WTC11 (cell line): ENCODE measurements at regions not wholly inside any gene's neighbourhood (a gene's known extent, or its start where the extent isn't known, plus 50 kb on each side); places are given as distances from the start of the nearest gene placed in this dataset.

Experiments used
- ATAC-seq: fragments of 200-7000 bp; cut with Tn5 transposase; 2 replicates; pipeline ENCODE4 v1.10.0; 2021; ENCODE audit warnings: mild to moderate bottlenecking, moderate library complexity
- CTCF ChIA-PET: fragments of 300-600 bp; sonication (Branson Sonifier 250); formaldehyde crosslinking; loops from one replicate; lab custom pipeline; 2021; ENCODE audit warnings: antibody characterized with exemption; lab: Charles Lee
- POLR2A ChIA-PET: fragments of 350-600 bp; sonication (Branson Sonifier 250); formaldehyde crosslinking; loops from one replicate; lab custom pipeline; 2021; ENCODE audit warnings: antibody characterized with exemption; lab: Charles Lee
- DNase-seq: peaks from one replicate; pipeline ENCODE4 v3.0.0; 2021; ENCODE audit warnings: low spot score
- H3K27ac Mint-ChIP-seq: 2 replicates; pipeline ENCODE4 v1.8.0; 2021; ENCODE audit warnings: mixed read lengths
- H3K27me3 Mint-ChIP-seq: 2 replicates; pipeline ENCODE4 v1.8.0; 2021; ENCODE audit warnings: low read depth, mild to moderate bottlenecking, moderate library complexity, mixed read lengths
- H3K36me3 Mint-ChIP-seq: 2 replicates; pipeline ENCODE4 v1.8.0; 2021; ENCODE audit warnings: mixed read lengths
- H3K4me1 Mint-ChIP-seq: 2 replicates; pipeline ENCODE4 v1.8.0; 2022; ENCODE audit warnings: mixed read lengths
- H3K4me3 Mint-ChIP-seq: 2 replicates; pipeline ENCODE4 v1.8.0; 2021; ENCODE audit warnings: mild to moderate bottlenecking, moderate library complexity, mixed read lengths
- H3K9me3 Mint-ChIP-seq: 2 replicates; pipeline ENCODE4 v1.8.0; 2021; ENCODE audit warnings: mixed read lengths
- ARID4B ChIP-seq: sonication (generic); formaldehyde crosslinking; IDR thresholded peaks from 2 replicates; pipeline ENCODE4 v1.8.0; 2023; ENCODE audit warnings: missing genetic modification reagents, mild to moderate bottlenecking, borderline replicate concordance
- ATF6 ChIP-seq: sonication (generic); formaldehyde crosslinking; IDR thresholded peaks from 2 replicates; pipeline ENCODE4 v1.8.1; 2023; ENCODE audit warnings: mild to moderate bottlenecking, missing genetic modification reagents
- E2F1 ChIP-seq: sonication (generic); formaldehyde crosslinking; IDR thresholded peaks from 2 replicates; pipeline ENCODE4 v1.8.0; 2022; ENCODE audit warnings: mild to moderate bottlenecking, missing genetic modification reagents
- E2F4 ChIP-seq: sonication (generic); formaldehyde crosslinking; IDR thresholded peaks from 2 replicates; pipeline ENCODE4 v1.8.1; 2022; ENCODE audit warnings: low read depth, mild to moderate bottlenecking, moderate library complexity, missing genetic modification reagents, borderline replicate concordance
- ESRRA ChIP-seq: sonication (generic); formaldehyde crosslinking; IDR thresholded peaks from 2 replicates; pipeline ENCODE4 v1.8.1; 2022; ENCODE audit warnings: mild to moderate bottlenecking, missing genetic modification reagents, borderline replicate concordance
- FOXJ3 ChIP-seq: sonication (generic); formaldehyde crosslinking; IDR thresholded peaks from 2 replicates; pipeline ENCODE4 v1.9.0; 2021; ENCODE audit warnings: missing genetic modification reagents, mild to moderate bottlenecking, borderline replicate concordance
- FOXP1 ChIP-seq: sonication (generic); formaldehyde crosslinking; IDR thresholded peaks from 2 replicates; pipeline ENCODE4 v1.8.0; 2022; ENCODE audit warnings: missing genetic modification reagents, mild to moderate bottlenecking, moderate library complexity, borderline replicate concordance
- JAZF1 ChIP-seq: fragments of 250-450 bp; sonication (Bioruptor Pico); IDR thresholded peaks from 2 replicates; pipeline ENCODE4 v1.9.0; 2021; ENCODE audit warnings: moderate library complexity, mild to moderate bottlenecking, inconsistent platforms
- MAX ChIP-seq: sonication (generic); formaldehyde crosslinking; IDR thresholded peaks from 2 replicates; pipeline ENCODE4 v1.8.0; 2022; ENCODE audit warnings: mild to moderate bottlenecking, missing genetic modification reagents
- NFATC4 ChIP-seq: fragments of 250-450 bp; sonication (Bioruptor Pico); IDR thresholded peaks from 2 replicates; pipeline ENCODE4 v1.9.0; 2021; ENCODE audit warnings: mild to moderate bottlenecking
- NFE2L1 ChIP-seq: sonication (generic); formaldehyde crosslinking; IDR thresholded peaks from 2 replicates; pipeline ENCODE4 v1.8.1; 2023; ENCODE audit warnings: missing genetic modification reagents
- NR3C1 ChIP-seq: sonication (generic); formaldehyde crosslinking; conservative IDR thresholded peaks from 2 replicates; pipeline ENCODE4 v1.8.1; 2023; ENCODE audit warnings: low read depth, mild to moderate bottlenecking, missing genetic modification reagents
- SMAD4 ChIP-seq: sonication (generic); formaldehyde crosslinking; IDR thresholded peaks from 2 replicates; pipeline ENCODE4 v1.8.0; 2022; ENCODE audit warnings: mild to moderate bottlenecking, missing genetic modification reagents
- TCF7 ChIP-seq: sonication (generic); formaldehyde crosslinking; IDR thresholded peaks from 2 replicates; pipeline ENCODE4 v1.8.0; 2022; ENCODE audit warnings: mild to moderate bottlenecking, low read depth, missing genetic modification reagents, moderate library complexity
- USF2 ChIP-seq: sonication (generic); formaldehyde crosslinking; IDR thresholded peaks from 2 replicates; pipeline ENCODE4 v1.8.1; 2023; ENCODE audit warnings: mild to moderate bottlenecking, missing genetic modification reagents, moderate library complexity
- ZNF138 ChIP-seq: sonication (generic); formaldehyde crosslinking; conservative IDR thresholded peaks from 2 replicates; pipeline ENCODE4 v1.8.1; 2022; ENCODE audit warnings: mild to moderate bottlenecking, moderate library complexity, missing genetic modification reagents
- ZNF232 ChIP-seq: sonication (generic); formaldehyde crosslinking; IDR thresholded peaks from 2 replicates; pipeline ENCODE4 v1.8.0; 2022; ENCODE audit warnings: mild to moderate bottlenecking, missing genetic modification reagents

- no peak overlapping the region for H3K27ac Mint-ChIP-seq
- no peak for ATAC-seq
- H3K9me3 Mint-ChIP-seq, result no peaks in the 10 kb centered on the region
- H3K36me3 Mint-ChIP-seq, result no peaks in the 10 kb centered on the region
- TF ChIP-seq ZNF232 (CRISPR knock-in tag), result no peak
- no peak for TF ChIP-seq NFE2L1 (CRISPR knock-in tag)
- no peak for TF ChIP-seq FOXJ3 (CRISPR knock-in tag)
- no peak for TF ChIP-seq ATF6 (CRISPR knock-in tag)
- TF ChIP-seq NFATC4 (CRISPR knock-in tag), result no peak
- H3K4me3 Mint-ChIP-seq, result no peak overlapping the region
- no peaks in the 10 kb centered on the region for H3K27me3 Mint-ChIP-seq
- peaks cover 18% of the 10 kb centered on the region for H3K4me1 Mint-ChIP-seq
- POLR2A ChIA-PET, result no interaction called here
- CTCF ChIA-PET, result interaction anchor here (1.2 kb wide), 1 partner anchor 33 kb away, joined by 3 read pairs; no protein-coding TSS in a partner anchor
- no peak for DNase-seq
Measured at GRCh38 chr17:55634702-55635101, 88.0 kb downstream of the TMEM100 start.

- Mint-ChIP-seq H3K27me3 (no peaks in the 10 kb centered on the region), H3K4me1 (peaks cover 19% of the 10 kb centered on the region), H3K27ac (no peak overlapping the region), H3K4me3 (no peak overlapping the region), H3K9me3 (peaks cover 6% of the 10 kb centered on the region), H3K36me3 (no peaks in the 10 kb centered on the region)
- TF ChIP-seq USF2 (no peak), MAX (CRISPR knock-in tag) (no peak), ESRRA (CRISPR knock-in tag) (no peak), JAZF1 (CRISPR knock-in tag) (no peak), ZNF138 (CRISPR knock-in tag) (no peak), ARID4B (CRISPR knock-in tag) (no peak), NR3C1 (CRISPR knock-in tag) (no peak), FOXP1 (CRISPR knock-in tag) (no peak), SMAD4 (CRISPR knock-in tag) (no peak), E2F4 (CRISPR knock-in tag) (no peak), E2F1 (CRISPR knock-in tag) (no peak), TCF7 (CRISPR knock-in tag) (no peak)
- POLR2A ChIA-PET, result no interaction called here
- DNase-seq (no peak), ATAC-seq (no peak)
- CTCF ChIA-PET, result no interaction called here
Measured at GRCh38 chr17:55632893-55633292, 89.8 kb downstream of the TMEM100 start.
